ENCODE measurements at regions not wholly inside any gene's neighbourhood (a gene's known extent, or its start where the extent isn't known, plus 50 kb on each side); places are given as distances from the start of the nearest gene placed in this dataset.

- Histone ChIP-seq H3K9me3 (no peaks in the 10 kb centered on the region), H3K4me1 (no peaks in the 10 kb centered on the region), H3K27ac (no peak overlapping the region), H3K27me3 (peaks cover 0 to 4% (median 0%) of the 10 kb centered on the region in 4 donors), H3K4me3 (no peak overlapping the region), H3K36me3 (no peaks in the 10 kb centered on the region)
- WGBS, 2 donors = 21 to 23% methylated on average over 6 of the region's 6 CpGs
- intact Hi-C loops (cut with DNase I) = no loop called here
- ATAC-seq (no peak), FAIRE-seq (no peak), DNase-seq (no peak)
- no peak for TF ChIP-seq CTCF (IDR thresholded peaks at IDR 0.05)
Observed at GRCh38 chr17:6327007-6327406, 107.9 kb downstream of the AIPL1 start.

DNA sequence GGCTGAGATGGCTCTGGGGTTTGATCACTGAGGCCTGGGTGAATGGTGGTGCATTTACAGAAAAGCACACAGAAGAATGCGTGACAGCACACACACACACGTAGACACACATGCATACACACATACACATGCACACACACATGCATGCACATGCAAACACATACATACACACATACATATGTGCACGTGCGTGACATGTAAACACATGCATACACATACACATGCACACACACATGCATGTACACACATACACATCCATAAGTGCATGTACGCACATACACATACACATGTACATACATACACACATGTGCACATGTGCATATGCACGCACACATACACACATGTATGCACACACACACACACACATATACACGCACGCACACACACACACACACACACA, 108.4 kb downstream of the AIPL1 start:
- FAIRE-seq = no peak
- H3K4me3 ChIP-seq = no peak overlapping the region
- DNase-seq = no peak
- no peak for TF ChIP-seq CTCF (IDR thresholded peaks at IDR 0.05)
- H3K9me3 ChIP-seq = no peaks in the 10 kb centered on the region
- H3K36me3 ChIP-seq = no peaks in the 10 kb centered on the region
- no peaks in the 10 kb centered on the region for H3K4me1 ChIP-seq
- intact Hi-C loops (cut with DNase I) = no loop called here
- 43 to 75% methylated on average over 8 of the region's 8 CpGs for WGBS, 2 donors
- no peak for ATAC-seq
- peaks cover 0 to 4% (median 0%) of the 10 kb centered on the region in 4 donors for H3K27me3 ChIP-seq
- no peak overlapping the region for H3K27ac ChIP-seq

DNA sequence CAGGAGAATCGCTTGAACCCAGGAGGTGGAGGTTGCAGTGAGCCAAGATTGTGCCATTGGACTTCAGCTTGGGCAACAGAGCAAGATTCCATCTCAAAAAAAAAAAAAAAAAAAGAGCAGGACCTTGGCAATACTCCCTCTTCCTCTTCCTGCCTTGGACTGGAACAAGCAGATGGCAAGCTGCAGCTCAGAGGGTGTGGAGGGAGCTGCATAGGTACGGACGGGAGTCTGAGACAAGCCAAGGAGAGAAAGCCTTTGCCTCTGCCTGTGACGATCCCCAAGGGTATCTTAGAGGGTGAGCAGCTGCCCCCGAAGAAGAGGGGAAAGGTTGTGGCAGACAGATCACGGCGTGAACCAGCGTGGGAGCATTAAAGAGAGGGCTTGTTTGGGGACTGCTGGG, 109.2 kb downstream of the AIPL1 start:
- no peak for TF ChIP-seq CTCF (IDR thresholded peaks at IDR 0.05)
- Histone ChIP-seq H3K4me3 (no peak overlapping the region), H3K27ac (no peak overlapping the region), H3K27me3 (peaks cover 0 to 4% (median 0%) of the 10 kb centered on the region in 4 donors), H3K9me3 (no peaks in the 10 kb centered on the region), H3K4me1 (no peaks in the 10 kb centered on the region), H3K36me3 (no peaks in the 10 kb centered on the region)
- 42 to 57% methylated on average over 8 of the region's 8 CpGs for WGBS, 2 donors
- ATAC-seq (no peak), DNase-seq (no peak), FAIRE-seq (no peak)
- intact Hi-C loops (cut with DNase I) = no loop called here

GRCh38 chr17:6325051-6325450, 109.9 kb downstream of the AIPL1 start:
- Histone ChIP-seq H3K4me1 (no peaks in the 10 kb centered on the region), H3K27ac (no peak overlapping the region), H3K9me3 (no peaks in the 10 kb centered on the region), H3K4me3 (no peak overlapping the region), H3K27me3 (peaks cover 0 to 4% (median 0%) of the 10 kb centered on the region in 4 donors), H3K36me3 (no peaks in the 10 kb centered on the region)
- no peak for DNase-seq
- 62 to 63% methylated on average over 6 of the region's 6 CpGs for WGBS, 2 donors
- TF ChIP-seq CTCF (IDR thresholded peaks at IDR 0.05) = no peak
- intact Hi-C loops (cut with DNase I) = no loop called here
- ATAC-seq = no peak
- FAIRE-seq = no peak

DNA sequence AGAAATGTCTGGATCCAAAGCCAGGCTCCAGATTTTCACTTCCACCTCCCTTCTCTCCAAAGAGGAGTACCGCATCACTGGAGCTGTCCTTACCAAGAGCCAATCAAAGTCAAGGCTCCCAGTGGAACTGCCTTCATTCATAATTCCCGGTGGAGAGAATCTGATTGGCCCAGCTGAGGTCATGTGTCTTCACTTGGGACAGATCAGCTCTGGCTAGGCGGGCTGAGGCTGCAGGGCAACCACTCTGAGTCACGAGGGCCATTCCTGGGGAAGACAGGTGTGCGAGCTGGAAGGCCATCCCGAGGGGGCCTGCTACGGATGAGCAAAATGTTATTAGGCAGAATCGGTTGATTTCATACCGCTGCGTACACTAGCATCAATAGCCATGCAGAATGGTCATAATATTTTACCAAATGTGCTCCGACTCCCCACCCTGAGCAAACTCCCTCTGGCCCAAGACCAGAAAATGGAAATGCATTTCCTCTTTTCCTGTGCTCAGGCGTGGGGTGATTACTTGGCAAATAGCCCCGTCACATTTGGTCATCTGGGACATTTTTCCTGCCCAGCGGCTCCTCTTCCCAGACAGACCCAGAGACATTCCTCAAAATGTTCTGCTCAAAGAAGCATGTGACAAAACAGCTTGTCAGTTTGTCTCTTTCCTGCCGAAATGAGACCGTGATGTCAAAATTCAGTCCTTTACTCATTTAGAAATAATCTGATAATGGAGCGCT, 111.1 kb downstream of the AIPL1 start:
- H3K9me3 ChIP-seq = no peaks in the 10 kb centered on the region
- 52 to 57% methylated on average over 17 of the region's 17 CpGs for WGBS, 2 donors

More for the DNA sequence above, 111.1 kb downstream of the AIPL1 start:
- no peak for DNase-seq
- H3K27ac ChIP-seq = no peak overlapping the region
- no peak for TF ChIP-seq CTCF (IDR thresholded peaks at IDR 0.05)
- no peaks in the 10 kb centered on the region for H3K4me1 ChIP-seq
- no peaks in the 10 kb centered on the region for H3K36me3 ChIP-seq
- FAIRE-seq = no peak
- intact Hi-C loops (cut with DNase I) = no loop called here
- peak in 2 of 4 donors; percentile 45 to 66 for ATAC-seq
- H3K27me3 ChIP-seq = peaks cover 0 to 4% (median 0%) of the 10 kb centered on the region in 4 donors
- H3K4me3 ChIP-seq = no peak overlapping the region

Data from pancreas (tissue), 10 donors.